Islet precursor cell (in vitro differentiated cells): ENCODE measurements at regions not wholly inside any gene's neighbourhood (a gene's known extent, or its start where the extent isn't known, plus 50 kb on each side); places are given as distances from the start of the nearest gene placed in this dataset.
A peak's percentile ranks its signal among the peaks of the same experiment; 100 is the strongest.
"Not testable (repeated sequence)": the region's sequence is repeated elsewhere in the genome, so short reads cannot be mapped to it uniquely, and the experiment has no call there.

Source experiments
- DNase-seq: peaks from one replicate; pipeline ENCODE4 v3.0.0-alpha.2; 2018

- not testable (repeated sequence) for DNase-seq
These were observed 50.6 kb upstream of the ZNG1B start for GRCh38 chr2:113386780-113387433.

DNA sequence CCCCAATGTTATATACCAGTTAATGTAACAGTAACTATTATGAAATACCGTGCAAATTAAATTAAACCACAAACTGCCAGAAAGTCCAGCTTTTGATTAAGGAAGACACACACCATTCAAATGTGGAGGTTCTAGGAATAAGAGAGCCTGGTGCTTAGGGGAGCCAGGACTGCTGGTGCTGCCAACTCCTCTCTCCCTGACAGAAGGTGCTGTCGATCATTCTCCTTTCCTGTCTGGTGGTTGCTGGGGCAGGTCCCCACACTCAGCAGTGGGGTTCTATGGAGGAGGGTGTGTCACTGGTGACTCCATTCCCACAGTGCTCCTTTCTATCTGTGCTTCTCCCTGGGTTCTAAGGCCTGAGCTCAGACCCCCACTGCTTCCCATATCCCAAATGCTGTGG, 57.9 kb upstream of the ZNG1B start:
- not testable (repeated sequence) for DNase-seq

GRCh38 chr2:113376913-113377445, 60.5 kb upstream of the ZNG1B start:
- no peak for DNase-seq

DNA sequence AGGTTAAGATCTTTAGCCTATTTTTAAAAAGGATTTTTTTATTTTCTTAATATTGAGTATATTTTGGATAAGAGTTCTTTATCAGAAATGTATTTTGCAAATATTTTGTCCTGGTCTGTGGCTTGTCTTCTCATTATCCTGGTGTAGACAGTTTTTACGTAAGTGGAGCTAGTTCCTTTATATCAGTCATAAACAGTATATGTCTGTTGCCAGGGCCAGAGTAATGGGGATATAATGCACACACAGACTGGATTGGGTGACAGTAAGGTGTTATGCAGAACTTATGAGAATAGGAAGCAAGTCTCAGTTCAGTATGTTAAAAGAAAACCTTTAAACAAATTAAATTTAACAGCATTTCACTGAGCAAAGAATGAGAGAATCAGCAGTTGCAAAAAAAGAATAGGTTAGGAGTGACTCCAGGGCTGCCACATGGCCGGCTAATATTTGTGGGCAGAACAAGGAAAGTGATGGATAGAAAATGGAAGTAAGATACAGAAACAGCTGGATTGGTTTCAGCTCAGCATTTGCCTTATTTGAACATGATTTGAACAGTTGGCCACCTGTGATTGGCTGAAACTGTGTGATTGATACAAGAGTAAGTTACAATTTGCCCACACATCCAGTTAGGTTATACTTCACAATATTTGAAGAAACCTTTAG, 61.1 kb upstream of the ZNG1B start:
- DNase-seq = no peak

GRCh38 chr2:113374857-113375256, 62.6 kb upstream of the ZNG1B start:
- not testable (repeated sequence) for DNase-seq

- DNase-seq = not testable (repeated sequence)
These were observed 65.1 kb upstream of the ZNG1B start for GRCh38 chr2:113372258-113372834.

- peak; percentile 83 for DNase-seq
These were observed 66.9 kb upstream of the ZNG1B start for GRCh38 chr2:113370478-113371091.

DNA sequence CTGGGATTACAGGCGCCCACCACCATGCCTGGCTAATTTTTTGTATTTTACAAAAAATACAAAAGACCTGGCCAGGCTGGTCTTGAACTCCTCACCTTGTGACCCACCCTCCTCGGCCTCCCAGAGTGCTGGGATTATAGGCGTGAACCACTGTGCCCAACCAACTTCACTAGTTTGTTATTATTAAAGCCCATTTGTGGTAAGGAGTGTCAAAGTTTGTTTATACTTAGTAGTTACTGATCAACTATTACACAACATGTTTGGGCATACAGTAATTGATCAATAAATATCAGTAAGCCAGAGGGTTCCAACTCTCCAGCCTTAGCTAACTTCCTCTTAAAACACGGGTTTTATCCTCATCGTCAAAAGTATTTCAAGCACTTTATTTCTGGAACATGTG, 67.5 kb upstream of the ZNG1B start:
- DNase-seq = no peak

DNA sequence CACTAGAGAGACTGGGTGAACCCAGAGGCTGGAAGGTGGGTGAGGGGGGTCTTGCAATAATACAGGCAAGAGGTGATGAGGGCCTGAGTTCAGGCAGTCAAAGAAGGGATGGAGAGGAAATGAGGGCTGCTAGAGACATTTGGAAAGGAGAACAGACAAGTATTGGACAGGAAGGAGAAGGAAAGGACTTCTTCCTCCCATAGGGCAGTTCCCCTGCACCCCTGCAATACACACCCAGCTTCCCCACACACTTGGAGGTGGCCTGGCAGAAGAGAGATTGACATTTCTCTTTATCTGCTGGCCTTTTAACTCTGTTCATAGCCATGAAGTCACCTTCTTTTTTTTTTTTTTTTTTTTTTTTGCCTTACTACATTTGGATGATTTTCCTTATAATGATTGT, 68.9 kb upstream of the ZNG1B start:
- DNase-seq = not testable (repeated sequence)

GRCh38 chr2:113366821-113367220, 70.7 kb upstream of the ZNG1B start:
- DNase-seq = peak; percentile 72

DNA sequence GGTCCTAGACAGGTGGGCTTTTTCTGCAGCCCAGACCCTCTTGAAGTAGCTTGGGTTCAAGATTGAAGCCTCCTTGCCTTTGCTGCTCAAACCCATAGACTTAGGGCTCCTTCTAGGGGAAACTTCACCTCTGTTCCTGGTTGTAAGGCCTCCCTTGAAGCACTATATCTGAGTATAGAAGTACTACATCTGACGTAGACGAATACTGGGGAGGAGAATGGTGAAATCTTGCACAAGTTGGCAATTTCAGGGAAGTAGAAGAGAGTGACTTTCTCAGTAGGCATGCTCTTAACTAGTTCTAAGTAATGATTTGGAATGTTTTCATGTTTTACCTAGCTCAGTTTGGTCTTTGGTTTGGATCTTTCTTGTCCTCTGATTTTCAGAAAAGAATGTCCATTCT, 71.7 kb upstream of the ZNG1B start:
- DNase-seq = not testable (repeated sequence)

- not testable (repeated sequence) for DNase-seq
These were observed 72.2 kb upstream of the ZNG1B start for GRCh38 chr2:113365290-113365689.

DNA sequence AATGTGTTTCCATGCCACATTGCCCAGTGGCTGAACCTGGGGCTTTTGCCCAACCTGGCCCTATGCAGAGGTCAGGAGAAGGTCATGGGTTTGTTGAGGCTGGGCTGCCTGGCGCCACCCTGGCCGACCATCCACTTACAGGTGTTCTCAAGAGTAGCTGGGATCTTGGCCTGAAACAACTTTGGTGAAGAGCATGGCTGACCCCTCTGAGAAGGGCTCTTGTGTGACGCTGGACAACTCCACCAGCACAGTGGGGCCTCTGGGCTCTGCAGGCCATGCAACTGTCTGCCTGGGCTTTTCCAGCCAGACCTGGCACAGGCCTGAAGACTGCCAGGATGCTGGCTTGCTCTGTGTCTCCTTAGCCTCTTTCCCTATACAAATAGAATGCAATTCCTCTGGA, 76.4 kb upstream of the ZNG1B start:
- no peak for DNase-seq

- peak; percentile 76 for DNase-seq
These were observed 78.3 kb upstream of the PAX8 start for GRCh38 chr2:113357071-113357470.

DNA sequence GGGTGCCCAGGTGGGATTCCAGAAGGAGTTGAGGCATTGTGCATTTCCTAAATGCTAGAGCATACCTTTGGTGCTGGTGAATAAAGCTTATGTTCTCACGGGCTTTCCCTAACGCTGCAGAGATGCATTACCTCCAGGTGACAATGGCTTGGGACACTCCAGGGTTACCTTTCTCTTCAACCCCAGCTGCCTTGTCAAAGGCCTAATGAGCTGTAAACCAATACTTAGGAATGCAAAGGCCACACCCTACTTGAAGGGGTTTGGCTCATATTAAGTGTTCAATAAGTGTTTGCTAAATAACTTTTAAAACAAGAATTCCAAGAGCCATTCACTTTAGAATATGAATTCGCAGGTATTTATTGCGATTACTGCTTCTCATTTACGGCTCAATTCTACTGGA, 77.6 kb upstream of the PAX8 start:
- not testable (repeated sequence) for DNase-seq

DNA sequence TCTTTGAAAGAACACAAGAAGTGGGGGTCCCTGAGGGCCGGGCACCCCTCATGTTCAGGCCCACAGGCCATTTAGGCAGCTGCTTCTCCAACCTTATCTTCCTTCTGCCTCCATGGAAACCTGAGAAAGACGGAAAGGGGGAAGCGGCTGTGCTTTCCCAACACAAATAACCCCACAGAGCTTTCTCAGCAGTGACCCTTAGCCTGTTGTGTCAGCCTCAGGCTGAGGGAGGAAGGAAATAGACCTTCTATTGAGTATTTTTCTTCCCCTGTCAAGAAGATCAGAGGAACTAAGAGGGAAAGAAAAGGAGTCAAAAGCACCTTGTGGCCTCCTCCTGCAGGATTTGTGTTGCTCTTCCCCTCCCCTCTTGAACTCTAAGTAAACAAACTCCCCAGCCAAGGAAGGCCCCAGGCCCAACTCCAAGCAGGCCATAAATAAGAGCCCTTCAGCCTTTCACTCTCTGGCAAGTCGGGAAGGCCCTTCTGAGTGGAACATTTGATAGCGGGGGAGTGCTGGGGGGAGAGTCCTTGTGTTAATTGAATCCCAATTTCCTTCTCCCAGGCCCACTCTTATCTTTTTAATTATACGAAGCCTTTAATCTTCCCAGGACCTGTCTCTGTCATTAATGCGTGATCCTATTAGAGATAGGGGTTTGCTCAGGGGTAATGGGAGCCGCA, 76.8 kb upstream of the PAX8 start:
- DNase-seq = peak; percentile 91

- no peak for DNase-seq
These were observed 72.9 kb upstream of the PAX8 start for GRCh38 chr2:113351375-113352355.

DNA sequence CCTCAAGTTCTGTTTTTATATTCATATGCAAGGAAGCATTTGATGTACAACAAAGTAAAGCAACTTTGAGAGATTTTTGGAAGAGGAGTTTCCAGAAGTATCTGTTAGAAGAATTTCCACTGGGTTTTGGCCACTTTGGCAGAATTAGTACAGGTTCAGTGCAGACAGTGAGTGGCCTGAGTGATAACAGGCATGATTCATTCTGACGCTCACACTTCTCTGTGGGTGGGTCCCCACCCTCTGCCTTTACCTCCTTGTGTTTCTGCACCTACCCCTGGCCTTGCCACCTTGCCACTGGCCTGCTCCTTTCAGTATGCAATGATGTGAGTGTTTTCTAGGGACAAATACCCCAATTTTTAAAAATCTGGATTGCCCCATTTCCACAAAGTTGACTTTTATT, 65.1 kb upstream of the PAX8 start:
- not testable (repeated sequence) for DNase-seq

GRCh38 chr2:113342650-113343049, 63.9 kb upstream of the PAX8 start:
- DNase-seq = no peak

DNA sequence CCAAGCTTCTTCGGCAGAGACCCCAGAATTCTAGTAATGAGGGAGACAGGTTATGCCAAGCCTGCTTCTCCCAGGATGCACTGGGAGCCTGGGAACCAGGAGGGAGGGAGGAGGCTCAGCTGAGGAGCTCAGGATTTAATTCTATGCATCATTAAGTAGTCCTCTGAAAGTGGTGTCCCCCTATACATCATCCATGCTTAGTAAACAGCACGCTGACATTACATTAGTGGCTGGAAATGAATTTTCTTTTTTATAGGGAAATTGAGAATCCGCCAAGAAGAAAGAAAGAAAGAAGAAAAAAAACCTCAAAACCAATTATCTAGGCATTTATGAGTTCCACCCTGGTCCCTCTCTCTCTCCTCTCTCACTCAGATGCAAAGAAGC, 63.1 kb upstream of the PAX8 start:
- not testable (repeated sequence) for DNase-seq

DNA sequence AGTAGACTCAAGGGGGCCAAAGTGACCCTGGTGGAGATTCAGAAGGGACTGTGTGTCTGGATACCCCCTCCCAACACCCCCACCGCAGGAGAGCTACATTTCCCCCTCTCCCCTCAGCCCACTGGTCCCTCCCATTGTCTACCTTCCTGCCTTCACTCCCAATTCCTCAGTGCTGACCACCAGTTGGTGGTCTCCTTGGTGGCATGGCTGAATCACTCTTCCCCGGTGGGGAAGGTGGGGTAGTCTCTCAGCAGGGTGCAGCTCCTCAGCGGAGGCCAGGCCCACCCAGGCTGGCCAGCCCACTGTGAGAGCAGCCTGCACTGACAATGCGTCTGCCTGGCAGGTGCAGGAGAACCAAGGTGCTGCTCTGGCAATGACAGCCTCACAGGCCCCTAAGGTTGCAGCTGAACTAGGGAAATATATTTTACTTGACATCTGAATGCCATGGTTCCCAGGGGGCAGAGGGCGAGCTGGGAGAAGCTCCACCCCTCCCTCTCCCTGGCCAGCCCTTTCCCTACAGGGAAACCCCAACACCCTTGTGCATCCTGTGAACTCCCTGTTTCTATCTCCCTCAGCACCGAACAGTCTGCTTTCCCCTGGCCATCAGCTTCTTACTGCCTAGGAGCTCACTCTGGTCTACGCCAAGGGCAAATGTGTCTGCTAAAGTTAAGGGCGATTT, 62.6 kb upstream of the PAX8 start:
- DNase-seq = no peak
